CD4-positive, alpha-beta memory T cell (primary cell): ENCODE measurements at regions not wholly inside any gene's neighbourhood (a gene's known extent, or its start where the extent isn't known, plus 50 kb on each side); places are given as distances from the start of the nearest gene placed in this dataset.
A peak's percentile ranks its signal among the peaks of the same experiment; 100 is the strongest.

Experiments
- CTCF ChIA-PET: fragments of 350-600 bp; sonication (Branson Sonifier 250); formaldehyde crosslinking; loops from one replicate; lab custom pipeline; 2021; ENCODE audit warnings: inconsistent platforms; ENCODE audit not compliant: partially characterized antibody; lab: Charles Lee
- POLR2A ChIA-PET: fragments of 350-600 bp; sonication (Branson Sonifier 250); formaldehyde crosslinking; loops from one replicate; lab custom pipeline; 2021; ENCODE audit not compliant: partially characterized antibody; lab: Charles Lee
- DNase-seq, 5 donors: peaks; one replicate each; pipeline versions ENCODE4 v3.0.0 to v3.0.0-alpha.2; 2020 to 2022; ENCODE audit warnings: mixed read lengths in 1 of 5
- H3K27ac ChIP-seq: one replicate; pipeline ENCODE4 v1.7.0; 2013; ENCODE audit warnings: low read depth, low read length
- H3K27me3 ChIP-seq: 2 replicates; pipeline ENCODE4 v1.7.0; 2013; ENCODE audit warnings: mild to moderate bottlenecking, low read length, moderate library complexity; ENCODE audit not compliant: insufficient read depth
- H3K36me3 ChIP-seq: 2 replicates; pipeline ENCODE4 v1.7.0; 2013; ENCODE audit warnings: mild to moderate bottlenecking, low read length, moderate library complexity; ENCODE audit not compliant: insufficient read depth
- H3K4me1 ChIP-seq: 2 replicates; pipeline ENCODE4 v1.7.0; 2013; ENCODE audit warnings: mild to moderate bottlenecking, low read length, moderate library complexity; ENCODE audit not compliant: insufficient read depth
- H3K4me3 ChIP-seq, 2 donors: one replicate each; pipeline ENCODE4 v1.7.0; 2013; ENCODE audit warnings: low read length in 2 of 2, mild to moderate bottlenecking in 1 of 2
- H3K9me3 ChIP-seq, 2 donors: one replicate each; pipeline ENCODE4 v1.7.0; 2013; ENCODE audit warnings: low read length in 2 of 2, control low read depth in 1 of 2; ENCODE audit not compliant: control insufficient read depth in 1 of 2
- H3K27ac Mint-ChIP-seq, 7 donors: one replicate each; pipeline ENCODE4 v1.8.0; 2020 to 2021; ENCODE audit warnings: mixed read lengths in 7 of 7, mild to moderate bottlenecking in 6 of 7, inconsistent platforms in 3 of 7, moderate library complexity in 3 of 7
- H3K27me3 Mint-ChIP-seq, 2 donors: one replicate each; pipeline ENCODE4 v1.8.0; 2020 to 2021; ENCODE audit warnings: mixed read lengths in 2 of 2
- H3K36me3 Mint-ChIP-seq, 2 donors: one replicate each; pipeline ENCODE4 v1.8.0; 2020 to 2021; ENCODE audit warnings: mixed read lengths in 2 of 2, inconsistent platforms in 1 of 2, mild to moderate bottlenecking in 1 of 2
- H3K4me1 Mint-ChIP-seq, 4 donors: one replicate each; pipeline ENCODE4 v1.8.0; 2020 to 2021; ENCODE audit warnings: mixed read lengths in 4 of 4, mild to moderate bottlenecking in 1 of 4
- H3K4me3 Mint-ChIP-seq, 8 donors: one replicate each; pipeline ENCODE4 v1.8.0; 2020 to 2021; ENCODE audit warnings: mixed read lengths in 8 of 8, mild to moderate bottlenecking in 7 of 8, moderate library complexity in 6 of 8, inconsistent platforms in 3 of 8
- H3K9me3 Mint-ChIP-seq, 8 donors: one replicate each; pipeline ENCODE4 v1.8.0; 2020 to 2021; ENCODE audit warnings: mixed read lengths in 8 of 8, mild to moderate bottlenecking in 5 of 8, inconsistent platforms in 3 of 8, moderate library complexity in 1 of 8
- intact Hi-C: fragments of 100-400 bp; cut with micrococcal nuclease; formaldehyde crosslinking; loops from one replicate; pipeline ENCODE4 v1.15.1; 2023

DNA sequence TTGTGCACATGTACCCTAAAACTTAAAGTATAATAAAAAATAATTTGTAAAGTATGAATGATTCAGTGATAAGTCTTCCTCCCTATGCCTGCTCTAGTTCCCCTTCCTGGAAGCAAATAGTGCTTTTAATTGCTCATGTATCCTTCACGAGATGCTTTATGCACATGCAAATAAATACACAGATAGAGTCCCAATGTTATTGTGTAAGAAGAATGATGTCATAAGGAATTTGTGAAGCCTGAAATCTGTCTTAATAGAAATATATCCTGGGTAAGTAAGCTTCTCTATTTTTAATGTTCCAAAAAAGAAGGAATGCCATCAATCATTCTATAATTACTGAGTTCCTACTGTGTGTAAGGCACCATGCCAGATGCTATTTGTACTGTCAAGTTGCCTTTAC, 157.5 kb upstream of the SLC4A4 start:
- H3K36me3 ChIP-seq: no peaks in the 10 kb centered on the region
- H3K9me3 ChIP-seq: no peaks in the 10 kb centered on the region
- peaks cover 5% of the 10 kb centered on the region for H3K27me3 ChIP-seq
- POLR2A ChIA-PET: no interaction called here
- Mint-ChIP-seq H3K4me3 (no peak overlapping the region), H3K27ac (no peak overlapping the region), H3K36me3 (no peaks in the 10 kb centered on the region), H3K27me3 (peaks cover 7 to 10% of the 10 kb centered on the region in 2 donors), H3K9me3 (peaks cover 0 to 7% (median 0%) of the 10 kb centered on the region in 8 donors), H3K4me1 (peaks cover 8 to 18% (median 11%) of the 10 kb centered on the region in 4 donors)
- no peak for DNase-seq
- no peak overlapping the region for H3K4me3 ChIP-seq
- H3K27ac ChIP-seq: no peak overlapping the region
- H3K4me1 ChIP-seq: peaks cover 4% of the 10 kb centered on the region
- intact Hi-C loops: loop anchor here (10.0 kb wide), 1 partner anchor 373 kb away; no protein-coding TSS in a partner anchor
- CTCF ChIA-PET: no interaction called here

DNA sequence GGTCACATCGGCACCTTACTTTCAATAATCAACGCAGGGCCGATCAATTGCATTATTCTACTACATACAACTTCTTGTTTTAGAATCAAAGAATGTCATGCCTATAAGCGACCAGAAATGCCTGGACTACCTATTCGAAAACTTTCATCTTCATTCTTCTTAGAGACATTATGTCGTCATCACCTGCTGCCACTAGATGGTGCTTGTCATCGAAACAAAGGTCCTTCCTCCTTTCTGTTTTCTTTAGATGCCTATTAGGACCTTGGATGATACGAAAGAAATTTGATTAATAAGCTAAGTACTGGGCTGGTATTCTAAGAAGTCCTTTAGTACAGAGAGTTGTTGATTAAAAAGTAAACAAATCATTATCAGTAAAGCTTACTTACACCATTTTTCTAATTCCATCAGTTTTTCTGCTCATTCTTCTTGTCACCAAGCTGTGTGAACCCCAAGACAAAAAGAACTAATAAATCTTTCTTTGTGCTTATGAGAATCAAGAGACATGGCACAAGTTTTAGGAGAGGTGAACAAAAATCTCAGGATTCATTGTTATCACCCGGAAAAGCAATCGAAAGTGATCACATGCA, 154.5 kb upstream of the SLC4A4 start:
- intact Hi-C loops: loop anchor here (1.0 to 10.0 kb wide), 4 partner anchors 199 to 1119 kb away; no protein-coding TSS in a partner anchor
- Mint-ChIP-seq H3K9me3 (peaks cover 0 to 7% (median 0%) of the 10 kb centered on the region in 8 donors), H3K27me3 (peaks cover 12 to 26% of the 10 kb centered on the region in 2 donors), H3K4me1 (peaks cover 16 to 34% (median 23%) of the 10 kb centered on the region in 4 donors), H3K36me3 (peaks cover 0 to 3% of the 10 kb centered on the region in 2 donors), H3K27ac (peak overlapping the region in 2 of 7 donors; percentile 2 to 49), H3K4me3 (peak overlapping the region in 1 of 8 donors; percentile 53)
- Histone ChIP-seq H3K9me3 (no peaks in the 10 kb centered on the region), H3K4me1 (peaks cover 21% of the 10 kb centered on the region), H3K27ac (no peak overlapping the region), H3K36me3 (no peaks in the 10 kb centered on the region), H3K27me3 (peaks cover 13% of the 10 kb centered on the region), H3K4me3 (no peak overlapping the region)
- DNase-seq: peak; percentile 36 to 55 (median 47)
- ChIA-PET CTCF (interaction anchor here (0.6 to 2.6 kb wide), 19 partner anchors 11 to 1335 kb away, joined by 3 to 10 read pairs (median 4); partner anchors contain the start of gene DCK), POLR2A (no interaction called here)

DNA sequence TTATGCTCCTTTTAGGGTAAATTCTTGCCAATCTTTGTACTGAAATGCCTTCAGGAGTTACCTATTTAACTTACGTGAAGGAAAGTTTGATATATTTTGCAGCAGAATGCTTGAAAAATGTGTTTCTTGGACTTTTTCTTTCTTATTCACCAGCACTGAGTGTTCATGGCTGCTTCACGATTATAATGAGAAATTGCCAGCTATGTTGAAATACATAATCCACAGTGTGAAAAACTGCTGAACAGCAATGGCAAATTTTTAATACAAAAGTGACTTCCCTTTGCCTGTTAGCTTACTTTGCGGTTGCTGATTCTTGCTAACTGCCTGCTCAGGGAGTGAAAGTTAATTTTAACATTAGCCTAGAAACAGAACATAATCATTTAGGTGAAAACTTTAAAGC, 153.8 kb upstream of the SLC4A4 start:
- no peak overlapping the region for H3K27ac Mint-ChIP-seq
- peaks cover 12 to 28% of the 10 kb centered on the region in 2 donors for H3K27me3 Mint-ChIP-seq
- peak overlapping the region in 1 of 8 donors; percentile 41 for H3K4me3 Mint-ChIP-seq
- Histone ChIP-seq H3K4me1 (peaks cover 21% of the 10 kb centered on the region), H3K9me3 (no peaks in the 10 kb centered on the region), H3K36me3 (no peaks in the 10 kb centered on the region), H3K27ac (no peak overlapping the region), H3K4me3 (no peak overlapping the region), H3K27me3 (peaks cover 13% of the 10 kb centered on the region)
- peaks cover 0 to 3% of the 10 kb centered on the region in 2 donors for H3K36me3 Mint-ChIP-seq
- peaks cover 0 to 7% (median 0%) of the 10 kb centered on the region in 8 donors for H3K9me3 Mint-ChIP-seq
- no peak for DNase-seq
- ChIA-PET POLR2A (interaction anchor here (1.7 kb wide), 1 partner anchor 190 kb away, joined by 3 read pairs; no protein-coding TSS in a partner anchor), CTCF (interaction anchor here (0.7 to 2.5 kb wide), 12 partner anchors 10 to 533 kb away, joined by 3 to 9 read pairs (median 5); partner anchors contain the start of gene DCK)
- H3K4me1 Mint-ChIP-seq: peaks cover 16 to 34% (median 23%) of the 10 kb centered on the region in 4 donors
- intact Hi-C loops: loop anchor here (2.0 to 10.0 kb wide), 2 partner anchors 200 to 370 kb away; no protein-coding TSS in a partner anchor

GRCh38 chr4:71186257-71186565, 152.6 kb upstream of the SLC4A4 start:
- peaks cover 13% of the 10 kb centered on the region for H3K27me3 ChIP-seq
- H3K9me3 ChIP-seq: no peaks in the 10 kb centered on the region
- Mint-ChIP-seq H3K27me3 (peaks cover 12 to 35% of the 10 kb centered on the region in 2 donors), H3K9me3 (no peaks in the 10 kb centered on the region), H3K4me3 (peak overlapping the region; percentile 87 to 92 (median 89)), H3K4me1 (peaks cover 16 to 34% (median 23%) of the 10 kb centered on the region in 4 donors), H3K27ac (peak overlapping the region in 2 of 7 donors; percentile 31 to 46), H3K36me3 (peaks cover 0 to 3% of the 10 kb centered on the region in 2 donors)
- ChIA-PET CTCF (interaction anchor here (1.2 kb wide), 2 partner anchors 10 to 41 kb away, joined by 3 read pairs; no protein-coding TSS in a partner anchor), POLR2A (interaction anchor here (1.7 kb wide), 1 partner anchor 191 kb away, joined by 3 read pairs; no protein-coding TSS in a partner anchor)
- intact Hi-C loops: loop anchor here (10.0 kb wide), 1 partner anchor 369 kb away; no protein-coding TSS in a partner anchor
- DNase-seq: peak in 1 of 5 donors; percentile 4
- H3K4me3 ChIP-seq: peak overlapping the region in 1 of 2 donors; percentile 53
- H3K36me3 ChIP-seq: no peaks in the 10 kb centered on the region
- peaks cover 21% of the 10 kb centered on the region for H3K4me1 ChIP-seq
- H3K27ac ChIP-seq: no peak overlapping the region

- CTCF ChIA-PET: interaction anchor here (1.2 kb wide), 1 partner anchor 41 kb away, joined by 3 read pairs; no protein-coding TSS in a partner anchor
- H3K4me3 Mint-ChIP-seq: peak overlapping the region; percentile 81 to 89 (median 86)
- Histone ChIP-seq H3K4me3 (peak overlapping the region in 1 of 2 donors; percentile 53), H3K4me1 (peaks cover 21% of the 10 kb centered on the region), H3K36me3 (no peaks in the 10 kb centered on the region), H3K27ac (no peak overlapping the region), H3K9me3 (no peaks in the 10 kb centered on the region), H3K27me3 (peaks cover 13% of the 10 kb centered on the region)
- POLR2A ChIA-PET: interaction anchor here (1.7 kb wide), 1 partner anchor 192 kb away, joined by 3 read pairs; no protein-coding TSS in a partner anchor
- H3K9me3 Mint-ChIP-seq: no peaks in the 10 kb centered on the region
- DNase-seq: peak in 4 of 5 donors; percentile 25 to 36 (median 30)
- H3K27ac Mint-ChIP-seq: peak overlapping the region in 2 of 7 donors; percentile 31 to 69
- H3K27me3 Mint-ChIP-seq: peaks cover 13 to 35% of the 10 kb centered on the region in 2 donors
- peaks cover 16 to 34% (median 23%) of the 10 kb centered on the region in 4 donors for H3K4me1 Mint-ChIP-seq
- peaks cover 0 to 3% of the 10 kb centered on the region in 2 donors for H3K36me3 Mint-ChIP-seq
- intact Hi-C loops: loop anchor here (10.0 kb wide), 1 partner anchor 368 kb away; no protein-coding TSS in a partner anchor
These were observed 152.0 kb upstream of the SLC4A4 start for GRCh38 chr4:71186566-71187403.

DNA sequence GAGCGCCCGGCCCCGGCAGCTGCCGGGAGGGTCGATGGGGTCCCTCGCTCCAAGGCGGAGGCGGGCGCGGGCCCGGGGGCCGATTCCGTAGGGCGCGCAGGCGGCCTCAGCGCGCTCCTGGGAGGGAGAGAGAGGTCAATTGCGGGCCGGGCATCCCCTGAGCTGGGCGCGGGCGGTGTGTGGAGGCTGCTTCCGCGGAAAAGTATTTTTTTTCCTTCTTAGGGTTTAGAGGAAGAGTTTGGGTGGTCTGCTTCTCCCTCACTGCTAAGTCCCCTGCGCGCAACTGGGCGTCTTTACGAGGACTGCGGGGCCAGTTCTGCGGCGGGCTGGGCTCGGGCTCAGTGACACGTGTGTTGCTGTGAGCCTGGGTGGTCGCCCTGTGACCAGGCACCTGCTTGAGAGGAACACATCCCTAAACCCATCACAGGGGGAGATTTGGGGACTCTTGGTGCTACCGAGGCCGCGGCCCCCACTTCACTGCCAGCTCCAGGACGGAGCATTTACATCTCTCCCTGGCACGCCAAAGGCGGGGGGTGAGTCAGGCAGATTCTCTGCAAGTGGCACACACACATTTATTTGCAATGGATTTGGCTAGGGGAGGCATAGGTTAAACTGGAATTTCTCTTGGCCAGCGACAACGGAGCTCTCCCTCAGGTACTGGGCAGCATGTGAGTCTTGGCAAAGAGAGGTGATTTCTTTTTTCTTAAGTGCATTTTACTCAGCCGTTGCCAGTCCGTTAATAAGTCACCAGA, 151.2 kb upstream of the SLC4A4 start:
- peaks cover 16 to 34% (median 23%) of the 10 kb centered on the region in 4 donors for H3K4me1 Mint-ChIP-seq
- H3K4me1 ChIP-seq: peaks cover 21% of the 10 kb centered on the region
- POLR2A ChIA-PET: no interaction called here
- no peaks in the 10 kb centered on the region for H3K36me3 ChIP-seq
- peak overlapping the region in 4 of 7 donors; percentile 14 to 68 (median 34) for H3K27ac Mint-ChIP-seq
- H3K4me3 Mint-ChIP-seq: peak overlapping the region; percentile 78 to 89 (median 85)
- H3K27me3 Mint-ChIP-seq: peaks cover 13 to 35% of the 10 kb centered on the region in 2 donors
- peaks cover 13% of the 10 kb centered on the region for H3K27me3 ChIP-seq
- no peaks in the 10 kb centered on the region for H3K9me3 ChIP-seq
- CTCF ChIA-PET: no interaction called here
- H3K36me3 Mint-ChIP-seq: peaks cover 0 to 3% of the 10 kb centered on the region in 2 donors
- intact Hi-C loops: loop anchor here (10.0 kb wide), 1 partner anchor 367 kb away; no protein-coding TSS in a partner anchor
- no peaks in the 10 kb centered on the region for H3K9me3 Mint-ChIP-seq
- DNase-seq: peak in 3 of 5 donors; percentile 5 to 41 (median 19)
- peak overlapping the region in 1 of 2 donors; percentile 43 for H3K4me3 ChIP-seq
- no peak overlapping the region for H3K27ac ChIP-seq
